Lower leg skin (tissue), 3 donors: ENCODE measurements at regions not wholly inside any gene's neighbourhood (a gene's known extent, or its start where the extent isn't known, plus 50 kb on each side); places are given as distances from the start of the nearest gene placed in this dataset.

Experiments used
- POLR2A ChIP-seq, 2 donors: fragments of 450-650 bp; IDR thresholded peaks; one replicate each; pipeline ENCODE4 v1.6.1; 2016 to 2017; ENCODE audit warnings: antibody characterized with exemption in 2 of 2, mild to moderate bottlenecking in 1 of 2, moderate library complexity in 1 of 2
- TF ChIP-seq, protein P1 (sequence below), 3 donors: fragments of 450-650 bp; IDR thresholded peaks; one replicate each; pipeline ENCODE4 v1.5.1; 2016; ENCODE audit warnings: antibody characterized with exemption in 3 of 3, mild to moderate bottlenecking in 3 of 3, moderate library complexity in 2 of 3

GRCh38 chr6:141463237-141463977 lies 669.3 kb upstream of the GJE1 start:
- no peak for TF ChIP-seq POLR2A (IDR thresholded peaks at IDR 0.05)
- TF ChIP-seq, protein P1, sequence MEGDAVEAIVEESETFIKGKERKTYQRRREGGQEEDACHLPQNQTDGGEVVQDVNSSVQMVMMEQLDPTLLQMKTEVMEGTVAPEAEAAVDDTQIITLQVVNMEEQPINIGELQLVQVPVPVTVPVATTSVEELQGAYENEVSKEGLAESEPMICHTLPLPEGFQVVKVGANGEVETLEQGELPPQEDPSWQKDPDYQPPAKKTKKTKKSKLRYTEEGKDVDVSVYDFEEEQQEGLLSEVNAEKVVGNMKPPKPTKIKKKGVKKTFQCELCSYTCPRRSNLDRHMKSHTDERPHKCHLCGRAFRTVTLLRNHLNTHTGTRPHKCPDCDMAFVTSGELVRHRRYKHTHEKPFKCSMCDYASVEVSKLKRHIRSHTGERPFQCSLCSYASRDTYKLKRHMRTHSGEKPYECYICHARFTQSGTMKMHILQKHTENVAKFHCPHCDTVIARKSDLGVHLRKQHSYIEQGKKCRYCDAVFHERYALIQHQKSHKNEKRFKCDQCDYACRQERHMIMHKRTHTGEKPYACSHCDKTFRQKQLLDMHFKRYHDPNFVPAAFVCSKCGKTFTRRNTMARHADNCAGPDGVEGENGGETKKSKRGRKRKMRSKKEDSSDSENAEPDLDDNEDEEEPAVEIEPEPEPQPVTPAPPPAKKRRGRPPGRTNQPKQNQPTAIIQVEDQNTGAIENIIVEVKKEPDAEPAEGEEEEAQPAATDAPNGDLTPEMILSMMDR (IDR thresholded peaks at IDR 0.05) = no peak
